ENCODE measurements at regions not wholly inside any gene's neighbourhood (a gene's known extent, or its start where the extent isn't known, plus 50 kb on each side); places are given as distances from the start of the nearest gene placed in this dataset.
A peak's percentile ranks its signal among the peaks of the same experiment; 100 is the strongest.

DNA sequence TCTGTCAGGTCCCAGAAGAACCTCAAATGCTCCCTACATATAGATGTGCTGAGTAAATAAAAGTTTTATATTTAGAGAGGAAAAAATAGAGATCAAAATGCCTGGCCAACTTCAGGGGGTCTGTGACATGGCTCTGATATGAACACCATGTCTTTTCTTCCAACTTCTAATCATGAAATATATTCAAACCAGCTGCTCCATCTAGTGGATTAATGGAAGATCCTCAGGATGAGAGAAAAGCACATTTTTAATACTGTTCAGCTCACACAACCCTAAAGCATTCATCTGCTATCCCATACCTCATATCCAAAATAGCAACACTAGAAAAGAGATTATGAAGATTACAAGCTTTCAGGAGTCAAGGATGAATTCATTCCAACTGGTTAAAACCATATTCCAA lies 56.0 kb upstream of the DOCK9 start:
- FAIRE-seq, result peak; percentile 40
- no peaks in the 10 kb centered on the region for H4K20me1 ChIP-seq (ENCODE audit: insufficient read depth, low read length)
- H3K9me3 ChIP-seq (ENCODE audit: low read length), result no peaks in the 10 kb centered on the region
- no peak overlapping the region for H3K9ac ChIP-seq (ENCODE audit: insufficient read depth, low read depth, low read length)
- H3K4me3 ChIP-seq (replicated peaks in 1 of 3; ENCODE audit: insufficient read depth in 1 of 3, low read depth in 2 of 3, low read length in 3 of 3), result no peak overlapping the region
- no peaks in the 10 kb centered on the region for H3K4me1 ChIP-seq (ENCODE audit: insufficient read depth, low read length)
- ChIA-PET CTCF (ENCODE audit: low intra/inter-chr PET ratio, low total read pairs) (interaction anchor here (1.3 kb wide), 1 partner anchor 191 kb away, joined by 5 read pairs; no protein-coding TSS in a partner anchor), POLR2A (no interaction called here)
- no peaks in the 10 kb centered on the region for H3K79me2 ChIP-seq (ENCODE audit: insufficient read depth, low read length)
- DNase-seq (ENCODE audit: low spot score), result peak; percentile 21
- intact Hi-C loops (cut with micrococcal nuclease; ENCODE audit: unreplicated experiment) (loop anchor here (1.0 kb wide), 1 partner anchor 194 kb away; no protein-coding TSS in a partner anchor), in situ Hi-C loops (cut with HindIII; ENCODE audit: extremely low pct_ligation_motif_present, low pct_unique_long_range_greater_than_20kb) (no loop called here)
- no peak overlapping the region for H3K4me2 ChIP-seq (ENCODE audit: low read depth, low read length)
- no peak overlapping the region for H2AFZ ChIP-seq (ENCODE audit: low read length)
- no peaks in the 10 kb centered on the region for H3K27me3 ChIP-seq (ENCODE audit: control insufficient read depth in 1 of 2, insufficient read depth in 2 of 2, low read length in 2 of 2)
- BruUV-seq (replicated peaks), result no TSS peak
- no peak overlapping the region for H3K27ac ChIP-seq (ENCODE audit: extremely low read length, insufficient read depth, low read length)
- peak; percentile 53; the same call in 2 of the 3 replicates for ATAC-seq
- no peaks in the 10 kb centered on the region for H3K36me3 ChIP-seq (replicated peaks in 1 of 2; ENCODE audit: control insufficient read depth in 1 of 2, insufficient read depth in 2 of 2, low read length in 2 of 2)
- TF ChIP-seq PBX2 (CRISPR knock-in tag; IDR thresholded peaks at IDR 0.05) (no peak), KLF11 (CRISPR knock-in tag; IDR thresholded peaks at IDR 0.05) (no peak), PAXIP1 (CRISPR knock-in tag; conservative IDR thresholded peaks at IDR 0.05) (no peak), PAX8 (CRISPR knock-in tag; IDR thresholded peaks at IDR 0.05; ENCODE audit: borderline replicate concordance) (no peak), ZNF549 (CRISPR knock-in tag; IDR thresholded peaks at IDR 0.05) (no peak), ZNF781 (CRISPR knock-in tag; IDR thresholded peaks at IDR 0.05; ENCODE audit: borderline replicate concordance, not compliant biosample characterization) (no peak), SP5 (CRISPR knock-in tag; IDR thresholded peaks at IDR 0.05; ENCODE audit: borderline replicate concordance, low read depth) (no peak), CREBL2 (CRISPR knock-in tag; IDR thresholded peaks at IDR 0.05; ENCODE audit: borderline replicate concordance) (no peak), ZNF451 (CRISPR knock-in tag; IDR thresholded peaks at IDR 0.05) (no peak), HOXD1 (CRISPR knock-in tag; IDR thresholded peaks at IDR 0.05) (no peak), ATF2 (CRISPR knock-in tag; IDR thresholded peaks at IDR 0.05) (no peak), ATF6 (CRISPR knock-in tag; conservative IDR thresholded peaks at IDR 0.05) (no peak)
- TF ChIP-seq, protein P1, sequence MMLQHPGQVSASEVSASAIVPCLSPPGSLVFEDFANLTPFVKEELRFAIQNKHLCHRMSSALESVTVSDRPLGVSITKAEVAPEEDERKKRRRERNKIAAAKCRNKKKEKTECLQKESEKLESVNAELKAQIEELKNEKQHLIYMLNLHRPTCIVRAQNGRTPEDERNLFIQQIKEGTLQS (CRISPR knock-in tag; IDR thresholded peaks at IDR 0.05), result no peak
- TF ChIP-seq, protein P2, sequence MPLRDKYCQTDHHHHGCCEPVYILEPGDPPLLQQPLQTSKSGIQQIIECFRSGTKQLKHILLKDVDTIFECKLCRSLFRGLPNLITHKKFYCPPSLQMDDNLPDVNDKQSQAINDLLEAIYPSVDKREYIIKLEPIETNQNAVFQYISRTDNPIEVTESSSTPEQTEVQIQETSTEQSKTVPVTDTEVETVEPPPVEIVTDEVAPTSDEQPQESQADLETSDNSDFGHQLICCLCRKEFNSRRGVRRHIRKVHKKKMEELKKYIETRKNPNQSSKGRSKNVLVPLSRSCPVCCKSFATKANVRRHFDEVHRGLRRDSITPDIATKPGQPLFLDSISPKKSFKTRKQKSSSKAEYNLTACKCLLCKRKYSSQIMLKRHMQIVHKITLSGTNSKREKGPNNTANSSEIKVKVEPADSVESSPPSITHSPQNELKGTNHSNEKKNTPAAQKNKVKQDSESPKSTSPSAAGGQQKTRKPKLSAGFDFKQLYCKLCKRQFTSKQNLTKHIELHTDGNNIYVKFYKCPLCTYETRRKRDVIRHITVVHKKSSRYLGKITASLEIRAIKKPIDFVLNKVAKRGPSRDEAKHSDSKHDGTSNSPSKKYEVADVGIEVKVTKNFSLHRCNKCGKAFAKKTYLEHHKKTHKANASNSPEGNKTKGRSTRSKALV (CRISPR knock-in tag; IDR thresholded peaks at IDR 0.05), result no peak

All from HepG2 (cell line).